GM18511 (cell line): ENCODE measurements at regions not wholly inside any gene's neighbourhood (a gene's known extent, or its start where the extent isn't known, plus 50 kb on each side); places are given as distances from the start of the nearest gene placed in this dataset.

Experiments used
- ATAC-seq: cut with Tn5 transposase; IDR thresholded peaks from one replicate; pipeline ENCODE4 v1.9.1; 2021; ENCODE audit warnings: mild to moderate bottlenecking, moderate library complexity; ENCODE audit not compliant: unreplicated experiment

DNA sequence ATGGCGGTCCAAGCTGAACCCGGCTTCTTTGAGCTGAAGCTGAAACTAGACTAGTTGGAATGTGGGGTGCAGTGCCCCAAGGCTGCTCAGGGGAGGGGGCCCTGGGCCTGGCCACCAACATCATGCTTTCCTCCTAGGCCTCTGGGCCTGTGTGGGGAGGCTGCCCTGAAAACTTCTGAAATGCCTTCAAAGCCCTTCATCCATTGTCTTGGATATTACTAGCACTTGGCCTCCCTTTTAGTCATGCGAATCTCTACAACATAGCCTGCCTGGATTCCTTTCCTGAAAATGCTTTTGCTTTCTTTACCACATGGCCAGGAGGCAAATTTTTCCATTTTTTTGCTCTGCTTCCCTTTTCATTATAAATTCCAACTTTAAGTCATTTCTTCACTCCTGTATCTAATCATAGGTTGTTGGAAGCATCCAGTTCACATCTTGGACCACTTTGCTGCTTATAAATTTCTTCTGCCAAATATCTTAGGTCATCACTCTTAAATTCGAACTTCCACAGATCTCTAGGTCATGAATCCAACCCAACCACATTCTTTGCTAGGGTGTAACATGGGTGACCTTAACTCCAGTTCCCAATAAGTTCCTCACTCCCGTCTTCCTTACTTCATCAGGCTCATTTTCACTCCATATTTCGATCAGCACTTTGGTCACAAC, 103.4 kb downstream of the DDIT4L start:
- ATAC-seq, result no peak

DNA sequence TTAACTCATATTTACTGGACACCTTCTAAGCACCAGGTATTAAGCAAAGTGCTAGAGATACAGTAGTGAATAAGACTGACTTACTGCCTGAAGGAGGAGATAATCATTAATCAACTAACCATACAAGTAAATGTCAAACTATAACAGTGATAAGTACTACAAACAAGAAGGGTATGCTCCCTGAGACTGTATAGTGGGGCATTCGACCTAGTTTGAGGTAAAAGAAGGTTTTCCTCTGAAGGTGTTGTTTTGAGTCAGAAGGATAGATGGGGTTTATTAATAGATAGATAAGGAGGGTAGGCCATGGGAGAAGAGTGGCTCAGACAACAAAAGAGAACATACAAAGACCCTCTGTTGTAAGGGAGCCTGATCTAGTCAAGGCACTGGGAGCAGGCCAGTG, 105.4 kb downstream of the DDIT4L start:
- no peak for ATAC-seq

DNA sequence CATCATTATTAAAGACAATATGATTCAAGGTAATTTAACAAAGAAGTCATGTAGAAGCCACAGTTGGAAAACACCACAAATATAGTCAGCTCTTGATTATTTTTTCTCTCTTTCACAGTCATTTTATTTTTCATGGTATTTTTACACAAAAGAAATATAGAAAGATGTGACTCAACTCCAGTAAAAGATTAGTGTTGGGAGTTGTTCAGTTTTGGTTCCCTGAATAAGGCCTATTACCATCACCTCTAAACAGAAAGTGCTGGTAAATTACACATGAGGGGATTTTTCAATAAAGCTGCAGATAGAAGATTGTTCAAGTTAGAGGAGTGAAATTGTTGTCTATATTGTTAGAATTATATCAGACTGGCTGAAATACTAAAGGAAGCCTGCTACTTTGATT, 107.0 kb downstream of the DDIT4L start:
- ATAC-seq, result peak; percentile 21

DNA sequence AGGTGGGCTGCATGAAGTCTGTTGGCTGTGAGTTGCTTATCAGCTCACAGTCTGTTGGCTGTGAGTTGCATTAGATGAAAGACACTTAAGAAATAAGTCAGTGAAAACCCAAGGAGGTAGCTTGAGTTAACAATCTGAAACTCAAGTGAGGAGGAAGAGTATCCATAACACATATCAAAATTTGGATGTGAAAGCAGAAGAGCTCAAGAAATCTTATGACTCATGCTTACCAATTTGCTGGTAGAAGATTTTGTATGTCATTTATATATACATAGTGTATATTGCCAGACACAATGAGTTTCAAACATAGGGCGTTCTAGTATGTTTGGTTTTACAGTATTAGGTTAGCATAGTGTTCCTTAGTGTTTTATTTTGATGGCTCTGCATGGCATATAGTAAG, 107.4 kb downstream of the DDIT4L start:
- peak; percentile 56 for ATAC-seq

DNA sequence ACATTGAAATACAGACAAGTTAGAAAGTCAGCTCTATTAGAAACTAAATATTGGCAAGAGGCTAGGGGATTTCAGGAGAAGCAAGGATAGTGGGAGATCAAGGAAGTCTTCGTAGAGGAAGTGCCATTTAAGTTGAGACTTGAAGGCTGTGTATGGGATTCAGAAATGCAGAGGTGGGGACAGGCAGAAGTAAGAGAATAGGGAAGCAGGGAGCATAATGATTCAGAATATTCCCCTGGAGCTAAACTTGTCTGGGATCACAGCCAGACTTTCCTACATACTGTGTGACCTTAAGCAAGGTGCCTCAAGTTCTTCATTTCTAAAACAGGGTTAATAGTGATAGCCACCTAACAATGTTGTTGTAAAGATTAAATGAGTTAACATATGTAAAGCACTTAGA, 108.8 kb downstream of the DDIT4L start:
- no peak for ATAC-seq

GRCh38 chr4:100079264-100079663, 111.0 kb downstream of the DDIT4L start:
- ATAC-seq, result no peak

GRCh38 chr4:100076753-100077152, 113.5 kb downstream of the DDIT4L start:
- ATAC-seq, result no peak

- no peak for ATAC-seq
These were observed 114.6 kb downstream of the DDIT4L start for GRCh38 chr4:100075486-100076270.

- no peak for ATAC-seq
These were observed 115.2 kb downstream of the DDIT4L start for GRCh38 chr4:100075056-100075455.

DNA sequence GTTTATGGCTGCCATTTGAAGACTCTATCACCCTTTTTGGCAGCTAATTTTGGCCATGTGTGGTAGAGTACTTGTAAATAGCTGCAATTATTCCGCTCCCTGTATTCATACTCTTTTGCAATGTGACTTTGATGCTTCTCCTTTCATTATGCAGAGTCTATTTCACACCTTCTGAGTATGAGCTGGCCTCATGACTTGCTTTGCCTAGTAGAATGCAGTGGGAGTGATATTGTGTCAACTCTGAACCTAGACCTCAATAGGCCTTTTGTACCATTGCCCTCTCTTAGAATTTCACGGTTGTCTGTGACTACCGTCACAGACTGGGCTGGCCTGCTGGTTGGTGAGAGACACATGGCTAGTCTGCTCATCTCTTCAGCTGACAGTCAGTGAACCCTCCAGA, 118.8 kb downstream of the DDIT4L start:
- ATAC-seq, result no peak

GRCh38 chr4:100070868-100071267, 119.4 kb downstream of the DDIT4L start:
- ATAC-seq, result no peak

DNA sequence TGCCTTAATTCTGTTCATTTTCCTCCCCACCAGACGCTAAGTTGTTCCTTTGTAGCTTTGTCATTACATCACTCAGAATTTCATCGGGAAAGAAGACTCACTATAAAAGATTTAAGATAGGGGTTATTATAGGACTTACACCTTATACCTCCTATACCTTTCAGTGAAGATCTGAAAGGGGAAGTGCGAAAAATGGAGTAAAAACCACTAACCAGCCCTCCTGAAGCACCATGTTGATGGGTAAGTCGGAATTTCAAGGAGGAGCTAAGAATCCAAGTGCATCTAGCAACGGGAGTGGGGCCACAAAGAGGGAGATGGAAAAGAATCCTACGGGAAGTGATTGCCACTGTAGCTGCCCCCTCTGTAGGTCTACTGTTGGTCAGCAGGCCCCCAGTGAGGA, 119.1 kb upstream of the H2AZ1 start:
- no peak for ATAC-seq

- ATAC-seq, result no peak
These were observed 117.2 kb upstream of the H2AZ1 start for GRCh38 chr4:100067255-100067654.

GRCh38 chr4:100063355-100063754, 113.3 kb upstream of the H2AZ1 start:
- no peak for ATAC-seq

DNA sequence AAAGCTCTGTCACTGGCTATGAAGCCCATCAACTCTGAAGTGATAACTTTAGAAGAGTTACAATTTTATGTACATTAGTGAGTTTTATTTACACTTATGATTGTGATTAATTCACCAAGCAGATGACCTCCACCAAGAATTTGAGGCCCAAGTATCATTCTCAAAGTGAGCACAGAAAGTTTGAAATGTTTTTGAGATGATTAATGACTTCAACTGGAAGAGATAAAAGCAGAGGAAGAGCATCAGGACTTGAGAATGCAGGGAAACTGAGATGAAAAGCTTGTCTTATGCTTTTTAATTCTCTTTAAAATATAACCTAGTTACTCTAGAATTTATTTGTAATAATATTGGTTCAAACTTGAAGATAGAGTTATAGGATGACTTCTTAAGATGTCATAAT, 112.8 kb upstream of the H2AZ1 start:
- no peak for ATAC-seq

GRCh38 chr4:100061835-100062234, 111.8 kb upstream of the H2AZ1 start:
- no peak for ATAC-seq

DNA sequence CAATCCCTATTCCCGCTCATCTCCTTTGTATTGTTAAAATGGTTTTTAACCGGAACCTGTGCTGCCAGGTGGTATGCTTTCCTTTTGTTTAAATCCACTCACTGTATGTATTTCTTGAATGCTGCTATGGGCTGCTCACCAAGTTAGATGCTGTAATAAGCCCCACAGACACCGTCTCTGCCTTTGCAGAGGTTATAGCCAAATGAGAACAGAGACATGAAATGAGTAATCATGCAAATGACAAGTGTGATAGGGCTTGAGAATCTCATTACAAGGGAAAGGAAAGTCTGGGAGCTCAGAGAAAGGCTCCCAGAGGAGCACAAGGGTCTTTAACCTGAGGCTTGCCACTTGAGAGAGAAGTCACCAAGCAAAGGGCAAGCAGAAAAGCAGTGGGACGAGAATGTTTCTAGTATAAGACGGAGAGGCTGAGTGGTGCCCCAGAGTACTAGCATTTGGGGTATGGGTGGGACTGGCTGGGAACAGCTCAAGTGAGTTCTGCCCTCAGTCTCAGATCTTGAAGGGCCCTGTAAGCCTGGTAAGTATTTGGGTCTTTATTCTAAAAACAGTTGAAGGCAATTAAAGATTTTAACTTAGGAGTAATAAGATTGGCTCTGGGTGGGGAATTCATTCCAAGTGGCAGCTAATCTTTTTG, 110.8 kb upstream of the H2AZ1 start:
- ATAC-seq, result peak; percentile 74

DNA sequence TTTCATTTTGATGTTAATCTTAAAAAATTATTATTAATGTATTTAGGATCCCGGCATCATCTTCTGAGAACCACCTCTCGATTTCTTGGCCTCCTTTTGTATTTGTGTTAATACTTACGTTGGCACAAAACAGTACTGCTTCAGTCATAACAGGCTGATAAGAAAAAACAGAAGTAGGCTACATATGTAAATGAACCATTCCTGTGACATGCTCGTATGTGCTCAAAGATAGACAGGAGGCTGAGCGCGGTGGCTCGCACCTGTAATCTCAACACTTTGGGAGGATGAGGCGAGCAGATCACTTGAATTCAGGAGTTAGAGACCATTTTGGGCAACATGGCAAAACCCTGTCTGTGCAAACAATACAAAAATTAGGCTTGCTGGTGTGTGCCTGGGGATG, 109.4 kb upstream of the H2AZ1 start:
- no peak for ATAC-seq

DNA sequence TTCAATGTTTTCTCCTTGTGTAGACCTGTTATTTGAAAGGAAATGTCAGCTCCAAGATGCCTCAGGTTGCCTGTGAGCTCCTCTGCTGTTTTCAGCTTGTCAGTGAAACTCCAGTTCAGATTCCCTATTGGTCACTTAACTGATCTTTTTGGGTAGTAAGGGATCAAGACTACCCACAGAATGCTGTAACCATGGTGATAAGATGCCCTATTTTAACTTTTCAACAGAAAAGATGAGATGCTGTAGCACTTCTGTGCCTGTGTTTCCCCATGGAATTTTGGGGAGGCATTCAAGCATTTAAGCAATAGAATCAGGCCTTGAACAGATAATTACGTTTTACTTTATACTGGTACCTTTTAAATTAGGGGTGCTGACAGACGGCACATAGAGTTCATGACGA, 106.6 kb upstream of the H2AZ1 start:
- ATAC-seq, result no peak

GRCh38 chr4:100054071-100054470, 104.0 kb upstream of the H2AZ1 start:
- no peak for ATAC-seq

DNA sequence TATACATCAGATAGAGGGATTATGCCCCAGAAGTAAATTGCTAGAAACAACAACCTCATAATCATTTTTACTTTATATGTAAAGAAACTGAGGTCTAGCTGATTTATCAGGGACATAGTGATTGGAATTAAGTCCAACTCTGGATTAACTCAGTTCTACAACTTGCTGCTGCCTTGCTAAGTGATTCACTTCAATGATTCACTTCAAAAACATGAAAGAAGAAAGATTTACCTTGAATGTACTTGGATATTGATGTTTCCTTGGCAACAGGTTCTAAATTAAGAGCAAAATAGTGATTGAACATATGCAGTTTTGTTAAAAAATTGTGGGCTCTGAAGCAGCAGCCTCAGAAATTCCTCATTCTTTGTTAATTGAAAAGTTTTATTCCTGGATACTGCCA, 99.8 kb upstream of the H2AZ1 start:
- ATAC-seq, result no peak

- ATAC-seq, result no peak
These were observed 92.6 kb upstream of the H2AZ1 start for GRCh38 chr4:100042711-100043110.
